HUES48 (cell line): ENCODE measurements at regions not wholly inside any gene's neighbourhood (a gene's known extent, or its start where the extent isn't known, plus 50 kb on each side); places are given as distances from the start of the nearest gene placed in this dataset.
"Not testable (repeated sequence)": the region's sequence is repeated elsewhere in the genome, so short reads cannot be mapped to it uniquely, and the experiment has no call there.

Experiments used
- H3K27ac ChIP-seq: one replicate; pipeline ENCODE4 v1.7.0; 2013; ENCODE audit warnings: low read depth, low read length, inconsistent platforms
- H3K27me3 ChIP-seq: 2 replicates; pipeline ENCODE4 v1.6.1; 2013; ENCODE audit warnings: mild to moderate bottlenecking, low read length; ENCODE audit not compliant: control insufficient read depth, insufficient read depth
- H3K36me3 ChIP-seq: 2 replicates; pipeline ENCODE4 v1.6.1; 2013; ENCODE audit warnings: low read length; ENCODE audit not compliant: control insufficient read depth, insufficient read depth
- H3K4me1 ChIP-seq: 2 replicates; pipeline ENCODE4 v1.6.1; 2013; ENCODE audit warnings: mild to moderate bottlenecking, low read length; ENCODE audit not compliant: control insufficient read depth, insufficient read depth
- H3K4me3 ChIP-seq: 2 replicates; pipeline ENCODE4 v1.5.1; 2013; ENCODE audit warnings: mild to moderate bottlenecking, low read depth, low read length
- H3K9ac ChIP-seq: 2 replicates; pipeline ENCODE4 v1.6.1; 2013; ENCODE audit warnings: mild to moderate bottlenecking, low read depth, low read length, moderate library complexity
- H3K9me3 ChIP-seq: 2 replicates; pipeline ENCODE4 v1.6.1; 2013; ENCODE audit warnings: low read length; ENCODE audit not compliant: control insufficient read depth, insufficient read depth

DNA sequence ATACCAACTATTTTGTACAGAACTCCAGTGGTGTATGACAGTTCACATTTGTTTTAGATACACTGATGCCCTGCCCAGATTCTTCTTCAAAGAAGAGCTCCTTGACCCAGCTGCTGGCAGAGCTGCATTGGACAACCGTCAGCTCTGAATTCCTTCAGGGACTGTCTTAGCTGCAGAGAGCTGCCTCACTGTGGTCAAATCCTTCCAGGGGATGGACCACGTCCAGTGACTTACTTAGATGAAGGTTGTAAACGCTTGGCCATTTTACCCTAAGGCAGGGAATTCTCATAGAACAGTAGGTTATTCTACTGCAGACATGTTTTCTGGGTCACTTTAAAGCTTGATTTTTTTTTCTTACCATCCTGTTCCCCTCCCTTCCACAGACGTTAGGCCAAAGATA is 905.0 kb upstream of the ATXN7L3B start:
- Histone ChIP-seq H3K27ac (no peak overlapping the region), H3K9ac (no peak overlapping the region), H3K4me3 (no peak overlapping the region), H3K36me3 (no peaks in the 10 kb centered on the region), H3K9me3 (no peaks in the 10 kb centered on the region), H3K27me3 (no peaks in the 10 kb centered on the region), H3K4me1 (peaks cover 26% of the 10 kb centered on the region)

- not testable (repeated sequence) for H3K9ac ChIP-seq, H3K27ac ChIP-seq, H3K9me3 ChIP-seq, H3K4me1 ChIP-seq, H3K36me3 ChIP-seq, H3K27me3 ChIP-seq, H3K4me3 ChIP-seq
These were observed 898.2 kb upstream of the ATXN7L3B start for GRCh38 chr12:73639397-73639796.

DNA sequence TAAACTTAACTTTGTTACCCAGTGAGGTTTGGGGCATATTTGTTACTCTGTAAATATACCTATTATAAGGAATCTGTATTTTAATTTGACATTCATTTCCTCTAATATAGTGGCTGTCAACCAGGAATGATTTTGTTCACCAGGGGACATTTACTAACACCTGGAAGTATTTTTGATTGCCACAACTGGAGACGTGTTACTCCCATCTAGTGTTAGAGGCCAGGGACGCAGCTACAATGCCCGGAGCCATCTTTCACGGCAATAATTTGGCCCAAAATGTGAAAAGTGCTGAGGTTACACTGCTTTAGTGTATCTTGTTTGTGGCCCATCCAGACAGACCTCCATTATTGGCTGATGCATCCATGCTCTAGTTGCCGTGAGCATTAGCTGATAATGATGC is 881.3 kb upstream of the ATXN7L3B start:
- no peak overlapping the region for H3K27ac ChIP-seq
- no peaks in the 10 kb centered on the region for H3K27me3 ChIP-seq
- H3K4me3 ChIP-seq = no peak overlapping the region

GRCh38 chr12:73659802-73660201 is 877.8 kb upstream of the ATXN7L3B start:
- no peaks in the 10 kb centered on the region for H3K36me3 ChIP-seq
- H3K27me3 ChIP-seq = no peaks in the 10 kb centered on the region
- no peak overlapping the region for H3K9ac ChIP-seq
- H3K4me1 ChIP-seq = no peaks in the 10 kb centered on the region
- no peaks in the 10 kb centered on the region for H3K9me3 ChIP-seq
- H3K4me3 ChIP-seq = no peak overlapping the region
- no peak overlapping the region for H3K27ac ChIP-seq

More for the DNA sequence above, 881.3 kb upstream of the ATXN7L3B start:
- H3K9me3 ChIP-seq = peaks cover 19% of the 10 kb centered on the region
- no peaks in the 10 kb centered on the region for H3K36me3 ChIP-seq
- H3K9ac ChIP-seq = no peak overlapping the region
- no peaks in the 10 kb centered on the region for H3K4me1 ChIP-seq

DNA sequence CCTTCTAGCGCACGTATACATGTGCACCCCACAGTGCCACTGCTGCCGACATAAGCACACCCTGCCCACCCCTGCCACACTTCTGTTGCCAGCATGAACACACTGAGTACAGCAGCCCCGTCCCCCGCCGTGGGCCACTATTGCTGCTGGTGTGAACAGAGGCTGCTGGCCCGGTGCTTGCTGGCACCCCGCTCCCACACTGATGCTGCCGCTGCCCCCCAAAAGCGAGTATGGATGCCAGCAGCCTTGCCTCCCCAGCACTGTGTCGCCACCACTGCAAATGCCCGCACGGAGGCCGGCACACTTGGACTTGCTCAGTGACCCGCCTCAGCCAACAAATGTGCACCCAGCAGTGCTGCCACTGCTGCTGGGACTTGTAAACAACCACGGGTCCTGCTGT is 872.4 kb upstream of the ATXN7L3B start:
- H3K4me3 ChIP-seq = no peak overlapping the region
- no peak overlapping the region for H3K9ac ChIP-seq
- no peaks in the 10 kb centered on the region for H3K4me1 ChIP-seq
- H3K27ac ChIP-seq = no peak overlapping the region
- H3K27me3 ChIP-seq = no peaks in the 10 kb centered on the region
- no peaks in the 10 kb centered on the region for H3K9me3 ChIP-seq
- H3K36me3 ChIP-seq = no peaks in the 10 kb centered on the region

- H3K9ac ChIP-seq, H3K4me1 ChIP-seq, H3K27ac ChIP-seq, H3K27me3 ChIP-seq, H3K36me3 ChIP-seq, H3K4me3 ChIP-seq, H3K9me3 ChIP-seq: not testable (repeated sequence)
These were observed 866.1 kb upstream of the ATXN7L3B start for GRCh38 chr12:73671550-73671949.

DNA sequence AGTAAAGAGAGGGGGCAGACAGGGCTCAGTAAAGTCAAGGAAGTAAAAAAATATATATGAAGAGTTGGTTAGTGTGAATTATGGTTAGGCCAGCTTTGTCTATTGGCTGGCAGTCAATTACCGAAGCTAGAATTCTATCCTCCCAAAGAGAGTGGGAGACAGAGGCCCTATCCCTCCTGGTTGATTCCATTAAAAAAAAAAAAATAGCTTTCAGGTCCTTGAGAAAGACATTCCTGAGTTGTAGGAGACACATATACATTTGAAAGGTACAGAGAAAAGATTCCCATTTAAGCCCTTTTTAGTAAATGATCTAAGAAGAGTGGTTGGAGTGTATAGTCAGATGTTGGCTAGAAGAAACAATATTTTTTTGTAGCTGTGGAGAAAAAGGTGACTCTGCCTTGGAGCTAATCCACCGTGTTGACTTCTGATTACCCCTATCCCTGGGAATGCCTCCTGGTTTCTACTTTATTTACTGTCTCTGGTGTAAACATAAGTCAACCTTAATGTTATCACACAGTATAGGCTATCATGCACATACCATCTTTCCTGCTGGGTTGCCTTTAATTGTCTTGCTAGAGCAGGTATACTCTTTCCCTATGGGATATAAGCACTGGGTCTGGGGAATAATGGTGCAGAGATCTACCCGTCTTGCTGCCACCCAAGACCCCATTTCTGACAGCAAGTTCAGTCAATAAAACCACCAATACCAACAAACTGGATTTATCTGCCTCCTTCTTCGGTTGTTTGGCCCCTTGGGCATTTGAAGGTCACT is 859.9 kb upstream of the ATXN7L3B start:
- H3K4me1 ChIP-seq = peaks cover 16% of the 10 kb centered on the region
- no peak overlapping the region for H3K9ac ChIP-seq
- no peaks in the 10 kb centered on the region for H3K36me3 ChIP-seq
- peak overlapping the region; percentile 81 for H3K27ac ChIP-seq
- no peak overlapping the region for H3K4me3 ChIP-seq
- no peaks in the 10 kb centered on the region for H3K9me3 ChIP-seq
- no peaks in the 10 kb centered on the region for H3K27me3 ChIP-seq

DNA sequence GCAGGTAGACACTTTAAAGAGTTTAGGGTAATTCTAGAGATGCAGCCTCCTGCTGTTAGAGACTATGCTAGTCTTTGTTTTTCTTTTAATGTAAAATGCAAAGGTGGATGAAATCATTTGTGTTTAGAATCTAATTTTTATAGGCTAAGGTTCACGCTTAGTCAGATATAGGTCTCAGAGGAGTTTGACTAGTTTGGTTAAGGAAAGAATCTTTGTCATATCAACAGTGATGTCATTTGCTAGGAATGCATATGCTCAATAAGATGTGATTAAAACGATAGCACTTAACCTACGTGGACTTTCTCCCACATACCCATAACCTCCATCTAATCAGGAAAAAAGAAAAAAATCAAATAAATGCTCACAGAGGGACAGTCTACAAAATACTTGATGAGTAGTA is 859.3 kb upstream of the ATXN7L3B start:
- Histone ChIP-seq H3K27ac (peak overlapping the region; percentile 81), H3K27me3 (no peaks in the 10 kb centered on the region), H3K9me3 (no peaks in the 10 kb centered on the region), H3K4me3 (no peak overlapping the region), H3K4me1 (peaks cover 16% of the 10 kb centered on the region), H3K9ac (no peak overlapping the region), H3K36me3 (no peaks in the 10 kb centered on the region)

DNA sequence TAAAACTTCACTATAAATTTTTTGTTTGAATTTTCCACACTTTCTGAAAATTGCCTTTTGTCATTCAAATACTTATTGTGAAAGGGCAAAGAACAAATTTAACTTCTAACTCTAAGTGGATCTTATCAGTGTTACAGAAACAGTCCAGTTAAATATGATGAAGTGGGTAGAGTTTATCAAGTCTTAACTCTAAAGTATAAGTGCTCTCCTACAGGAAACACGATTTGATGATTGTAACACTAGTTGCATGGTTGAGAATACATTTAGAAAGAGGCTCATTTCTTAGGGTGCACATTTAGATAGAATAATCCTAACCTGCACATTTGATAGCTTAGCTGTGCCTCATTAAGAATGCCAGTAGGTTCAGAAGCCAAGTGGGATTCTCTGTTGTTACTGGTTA is 838.3 kb upstream of the ATXN7L3B start:
- Histone ChIP-seq H3K27me3 (no peaks in the 10 kb centered on the region), H3K9ac (no peak overlapping the region), H3K9me3 (no peaks in the 10 kb centered on the region), H3K36me3 (no peaks in the 10 kb centered on the region), H3K4me3 (no peak overlapping the region), H3K4me1 (no peaks in the 10 kb centered on the region), H3K27ac (no peak overlapping the region)

GRCh38 chr12:73714655-73715054 is 823.0 kb upstream of the ATXN7L3B start:
- H3K4me3 ChIP-seq = no peak overlapping the region
- no peaks in the 10 kb centered on the region for H3K27me3 ChIP-seq
- no peaks in the 10 kb centered on the region for H3K4me1 ChIP-seq
- no peak overlapping the region for H3K9ac ChIP-seq
- no peaks in the 10 kb centered on the region for H3K36me3 ChIP-seq
- H3K9me3 ChIP-seq = no peaks in the 10 kb centered on the region
- H3K27ac ChIP-seq = no peak overlapping the region

DNA sequence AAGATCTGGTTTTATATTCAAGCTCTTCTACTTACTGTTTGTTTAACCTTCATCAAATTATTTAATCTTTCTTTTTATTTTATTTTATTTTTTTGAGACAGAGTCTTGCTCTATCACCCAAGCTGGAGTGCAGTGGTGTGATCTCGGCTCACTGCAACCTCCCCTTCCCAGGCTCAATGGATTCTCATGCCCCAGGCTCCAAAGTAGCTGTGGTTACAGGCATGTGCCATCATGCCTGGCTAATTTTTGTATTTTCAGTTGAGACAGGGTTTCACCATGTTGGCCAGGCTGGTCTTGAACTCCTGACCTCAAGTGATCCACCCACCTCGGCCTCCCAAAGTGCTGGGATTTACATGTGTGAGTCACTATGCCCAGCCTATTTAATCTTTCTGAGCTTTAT is 821.5 kb upstream of the ATXN7L3B start:
- H3K9ac ChIP-seq, H3K4me3 ChIP-seq, H3K36me3 ChIP-seq, H3K9me3 ChIP-seq, H3K27me3 ChIP-seq, H3K4me1 ChIP-seq, H3K27ac ChIP-seq: not testable (repeated sequence)
